ENCODE measurements at regions not wholly inside any gene's neighbourhood (a gene's known extent, or its start where the extent isn't known, plus 50 kb on each side); places are given as distances from the start of the nearest gene placed in this dataset.

GRCh38 chr18:6624661-6625311 lies 104.7 kb upstream of the ARHGAP28 start:
- no peaks in the 10 kb centered on the region for H3K27me3 Mint-ChIP-seq
- no peak overlapping the region for H3K27ac Mint-ChIP-seq
- no peaks in the 10 kb centered on the region for H3K36me3 Mint-ChIP-seq (ENCODE audit: low read depth)
- DNase-seq, result no peak
- no peak overlapping the region for H3K4me3 Mint-ChIP-seq
- no peaks in the 10 kb centered on the region for H3K4me1 Mint-ChIP-seq (ENCODE audit: low read depth)
- peaks cover 4% of the 10 kb centered on the region for H3K9me3 Mint-ChIP-seq

- Mint-ChIP-seq H3K4me1 (ENCODE audit: low read depth) (no peaks in the 10 kb centered on the region), H3K9me3 (no peaks in the 10 kb centered on the region), H3K27ac (no peak overlapping the region), H3K4me3 (no peak overlapping the region), H3K27me3 (no peaks in the 10 kb centered on the region), H3K36me3 (ENCODE audit: low read depth) (no peaks in the 10 kb centered on the region)
- DNase-seq, result no peak
These were observed 104.0 kb upstream of the ARHGAP28 start for GRCh38 chr18:6625481-6625880.

GRCh38 chr18:6626457-6626856 lies 103.1 kb upstream of the ARHGAP28 start:
- Mint-ChIP-seq H3K4me3 (no peak overlapping the region), H3K27ac (no peak overlapping the region), H3K27me3 (no peaks in the 10 kb centered on the region), H3K4me1 (ENCODE audit: low read depth) (no peaks in the 10 kb centered on the region), H3K9me3 (no peaks in the 10 kb centered on the region), H3K36me3 (ENCODE audit: low read depth) (no peaks in the 10 kb centered on the region)
- no peak for DNase-seq

GRCh38 chr18:6627645-6628044 lies 101.9 kb upstream of the ARHGAP28 start:
- H3K27ac Mint-ChIP-seq, result no peak overlapping the region
- H3K4me3 Mint-ChIP-seq, result no peak overlapping the region
- no peaks in the 10 kb centered on the region for H3K4me1 Mint-ChIP-seq (ENCODE audit: low read depth)
- H3K9me3 Mint-ChIP-seq, result no peaks in the 10 kb centered on the region
- no peak for DNase-seq
- H3K36me3 Mint-ChIP-seq (ENCODE audit: low read depth), result no peaks in the 10 kb centered on the region
- no peaks in the 10 kb centered on the region for H3K27me3 Mint-ChIP-seq

- Mint-ChIP-seq H3K4me3 (no peak overlapping the region), H3K4me1 (ENCODE audit: low read depth) (no peaks in the 10 kb centered on the region), H3K27me3 (no peaks in the 10 kb centered on the region), H3K9me3 (no peaks in the 10 kb centered on the region), H3K27ac (no peak overlapping the region), H3K36me3 (ENCODE audit: low read depth) (no peaks in the 10 kb centered on the region)
- no peak for DNase-seq
These were observed 101.3 kb upstream of the ARHGAP28 start for GRCh38 chr18:6628187-6628586.

GRCh38 chr18:6629635-6630140 lies 99.8 kb upstream of the ARHGAP28 start:
- peaks cover under 1% of the 10 kb centered on the region for H3K9me3 Mint-ChIP-seq

GRCh38 chr18:6633310-6633709 lies 96.2 kb upstream of the ARHGAP28 start:
- no peaks in the 10 kb centered on the region for H3K27me3 Mint-ChIP-seq
- no peak for DNase-seq
- peaks cover 4% of the 10 kb centered on the region for H3K9me3 Mint-ChIP-seq
- no peaks in the 10 kb centered on the region for H3K36me3 Mint-ChIP-seq (ENCODE audit: low read depth)
- no peaks in the 10 kb centered on the region for H3K4me1 Mint-ChIP-seq (ENCODE audit: low read depth)
- H3K27ac Mint-ChIP-seq, result no peak overlapping the region
- H3K4me3 Mint-ChIP-seq, result no peak overlapping the region

More at GRCh38 chr18:6629635-6630140, 99.8 kb upstream of the ARHGAP28 start:
- Mint-ChIP-seq H3K27ac (no peak overlapping the region), H3K36me3 (ENCODE audit: low read depth) (no peaks in the 10 kb centered on the region), H3K4me1 (ENCODE audit: low read depth) (no peaks in the 10 kb centered on the region), H3K4me3 (no peak overlapping the region), H3K27me3 (no peaks in the 10 kb centered on the region)
- DNase-seq, result no peak

GRCh38 chr18:6636091-6636490 lies 93.4 kb upstream of the ARHGAP28 start:
- Mint-ChIP-seq H3K9me3 (peaks cover 4% of the 10 kb centered on the region), H3K27ac (no peak overlapping the region), H3K4me3 (no peak overlapping the region), H3K27me3 (no peaks in the 10 kb centered on the region), H3K4me1 (ENCODE audit: low read depth) (no peaks in the 10 kb centered on the region), H3K36me3 (ENCODE audit: low read depth) (no peaks in the 10 kb centered on the region)
- no peak for DNase-seq

- Mint-ChIP-seq H3K4me1 (ENCODE audit: low read depth) (no peaks in the 10 kb centered on the region), H3K4me3 (no peak overlapping the region), H3K27ac (no peak overlapping the region), H3K9me3 (peaks cover 4% of the 10 kb centered on the region), H3K27me3 (no peaks in the 10 kb centered on the region), H3K36me3 (ENCODE audit: low read depth) (no peaks in the 10 kb centered on the region)
- no peak for DNase-seq
These were observed 91.1 kb upstream of the ARHGAP28 start for GRCh38 chr18:6638447-6638846.

- Mint-ChIP-seq H3K27ac (no peak overlapping the region), H3K36me3 (ENCODE audit: low read depth) (no peaks in the 10 kb centered on the region), H3K9me3 (peaks cover 6% of the 10 kb centered on the region), H3K4me3 (no peak overlapping the region), H3K4me1 (ENCODE audit: low read depth) (no peaks in the 10 kb centered on the region), H3K27me3 (no peaks in the 10 kb centered on the region)
- DNase-seq, result no peak
These were observed 90.2 kb upstream of the ARHGAP28 start for GRCh38 chr18:6639305-6639704.

- peaks cover 2% of the 10 kb centered on the region for H3K9me3 Mint-ChIP-seq
- no peaks in the 10 kb centered on the region for H3K27me3 Mint-ChIP-seq
- no peak overlapping the region for H3K4me3 Mint-ChIP-seq
- no peaks in the 10 kb centered on the region for H3K36me3 Mint-ChIP-seq (ENCODE audit: low read depth)
- H3K27ac Mint-ChIP-seq, result no peak overlapping the region
- H3K4me1 Mint-ChIP-seq (ENCODE audit: low read depth), result no peaks in the 10 kb centered on the region
- no peak for DNase-seq
These were observed 84.5 kb upstream of the ARHGAP28 start for GRCh38 chr18:6644836-6645627.

- Mint-ChIP-seq H3K27ac (no peak overlapping the region), H3K4me3 (no peak overlapping the region), H3K36me3 (ENCODE audit: low read depth) (no peaks in the 10 kb centered on the region), H3K4me1 (ENCODE audit: low read depth) (no peaks in the 10 kb centered on the region), H3K27me3 (no peaks in the 10 kb centered on the region), H3K9me3 (peaks cover 6% of the 10 kb centered on the region)
- DNase-seq, result no peak
These were observed 82.7 kb upstream of the ARHGAP28 start for GRCh38 chr18:6646801-6647200.

- no peak for DNase-seq
- H3K4me1 Mint-ChIP-seq (ENCODE audit: low read depth), result no peaks in the 10 kb centered on the region
- no peaks in the 10 kb centered on the region for H3K36me3 Mint-ChIP-seq (ENCODE audit: low read depth)
- H3K27ac Mint-ChIP-seq, result no peak overlapping the region
- no peak overlapping the region for H3K4me3 Mint-ChIP-seq
- H3K9me3 Mint-ChIP-seq, result peaks cover 6% of the 10 kb centered on the region
- no peaks in the 10 kb centered on the region for H3K27me3 Mint-ChIP-seq
These were observed 80.9 kb upstream of the ARHGAP28 start for GRCh38 chr18:6648581-6648980.

- Mint-ChIP-seq H3K4me3 (no peak overlapping the region), H3K27me3 (no peaks in the 10 kb centered on the region), H3K27ac (no peak overlapping the region), H3K36me3 (ENCODE audit: low read depth) (no peaks in the 10 kb centered on the region), H3K9me3 (peaks cover 6% of the 10 kb centered on the region), H3K4me1 (ENCODE audit: low read depth) (no peaks in the 10 kb centered on the region)
- DNase-seq, result no peak
These were observed 79.9 kb upstream of the ARHGAP28 start for GRCh38 chr18:6649421-6650126.

GRCh38 chr18:6650127-6650507 lies 79.4 kb upstream of the ARHGAP28 start:
- no peaks in the 10 kb centered on the region for H3K27me3 Mint-ChIP-seq
- no peaks in the 10 kb centered on the region for H3K4me1 Mint-ChIP-seq (ENCODE audit: low read depth)
- no peaks in the 10 kb centered on the region for H3K36me3 Mint-ChIP-seq (ENCODE audit: low read depth)
- DNase-seq, result no peak
- H3K4me3 Mint-ChIP-seq, result no peak overlapping the region
- no peak overlapping the region for H3K27ac Mint-ChIP-seq
- peaks cover 6% of the 10 kb centered on the region for H3K9me3 Mint-ChIP-seq

All from activated T-cell treated with anti-CD3 and anti-CD28 coated beads, Interleukin-2, amount 50 U/mL, for 24 hours (primary cell).